Fibroblast of lung (primary cell): ENCODE measurements at regions not wholly inside any gene's neighbourhood (a gene's known extent, or its start where the extent isn't known, plus 50 kb on each side); places are given as distances from the start of the nearest gene placed in this dataset.

ENCODE experiments used
- CTCF ChIP-seq, 2 donors: IDR thresholded peaks in 1 of 2; conservative IDR thresholded peaks in 1 of 2; 1 replicate in 1 of 2; 2 replicates in 1 of 2; pipeline ENCODE4 v1.5.1; 2011 to 2012; ENCODE audit warnings: low read length in 2 of 2, control low read depth in 1 of 2, inconsistent platforms in 1 of 2, low read depth in 1 of 2, mild to moderate bottlenecking in 1 of 2
- EZH2 ChIP-seq: IDR thresholded peaks from 2 replicates; pipeline ENCODE4 v1.5.1; 2012; ENCODE audit warnings: low read length, control low read depth, mild to moderate bottlenecking; ENCODE audit errors: missing control alignments

DNA sequence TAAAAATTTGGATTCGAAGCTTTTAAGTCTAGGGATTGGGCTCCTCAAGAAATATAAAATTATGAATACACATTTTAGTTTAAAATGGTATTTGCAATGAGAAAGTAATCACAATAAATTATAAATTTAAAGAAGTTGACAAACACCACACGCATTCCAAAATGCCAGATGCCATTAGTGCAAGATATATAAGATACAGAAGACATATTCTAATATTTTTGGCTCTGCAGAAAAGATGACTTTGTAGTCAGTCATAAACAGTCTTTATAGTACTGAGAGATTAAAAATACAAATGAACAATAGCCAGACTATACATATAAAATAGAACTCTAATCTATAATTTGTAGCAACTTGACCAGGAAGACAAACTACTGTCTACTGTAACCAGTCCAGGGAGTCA is 309.0 kb upstream of the PABPC4L start:
- TF ChIP-seq EZH2: no peak
- TF ChIP-seq CTCF (conservative IDR thresholded peaks at IDR 0.05 in 1 of 2, IDR thresholded peaks at IDR 0.05 in 1 of 2; ENCODE audit: low read depth in 1 of 2, low read length in 2 of 2): no peak
